NOMO-1 treated with DMSO at 0.1 percent for 48 hours (cell line): ENCODE measurements at regions not wholly inside any gene's neighbourhood (a gene's known extent, or its start where the extent isn't known, plus 50 kb on each side); places are given as distances from the start of the nearest gene placed in this dataset.

Experiments used
- DNase-seq: peaks from one replicate; lab custom pipeline; 2025; ENCODE audit not compliant: unreplicated experiment; lab: John Stamatoyannopoulos, UW

GRCh38 chr5:4424895-4425294 lies 715.2 kb upstream of the ADAMTS16 start:
- no peak for DNase-seq

- DNase-seq = no peak
These were observed 699.6 kb upstream of the ADAMTS16 start for GRCh38 chr5:4440536-4440935.

- no peak for DNase-seq
These were observed 697.9 kb upstream of the ADAMTS16 start for GRCh38 chr5:4442221-4442620.

GRCh38 chr5:4447657-4448056 lies 692.5 kb upstream of the ADAMTS16 start:
- no peak for DNase-seq

- DNase-seq = no peak
These were observed 686.5 kb upstream of the ADAMTS16 start for GRCh38 chr5:4453655-4454054.

- DNase-seq = peak; percentile 32
These were observed 660.7 kb upstream of the ADAMTS16 start for GRCh38 chr5:4479426-4479825.

- no peak for DNase-seq
These were observed 659.4 kb upstream of the ADAMTS16 start for GRCh38 chr5:4480528-4481349.

- DNase-seq = no peak
These were observed 652.5 kb upstream of the ADAMTS16 start for GRCh38 chr5:4487581-4487980.

- no peak for DNase-seq
These were observed 628.0 kb upstream of the ADAMTS16 start for GRCh38 chr5:4511996-4512656.

- DNase-seq = no peak
These were observed 626.7 kb upstream of the ADAMTS16 start for GRCh38 chr5:4513381-4513780.

- DNase-seq = no peak
These were observed 626.0 kb upstream of the ADAMTS16 start for GRCh38 chr5:4514067-4514648.

GRCh38 chr5:4518903-4519672 lies 621.0 kb upstream of the ADAMTS16 start:
- no peak for DNase-seq

- no peak for DNase-seq
These were observed 619.6 kb upstream of the ADAMTS16 start for GRCh38 chr5:4520559-4520958.

- no peak for DNase-seq
These were observed 617.1 kb upstream of the ADAMTS16 start for GRCh38 chr5:4523038-4523437.

- DNase-seq = no peak
These were observed 608.1 kb upstream of the ADAMTS16 start for GRCh38 chr5:4531756-4532704.

- no peak for DNase-seq
These were observed 607.4 kb upstream of the ADAMTS16 start for GRCh38 chr5:4532705-4533080.

GRCh38 chr5:4533457-4534105 lies 606.5 kb upstream of the ADAMTS16 start:
- no peak for DNase-seq

GRCh38 chr5:4537489-4537888 lies 602.6 kb upstream of the ADAMTS16 start:
- no peak for DNase-seq

GRCh38 chr5:4540375-4541173 lies 599.6 kb upstream of the ADAMTS16 start:
- no peak for DNase-seq
